GM21367 (cell line): ENCODE measurements at regions not wholly inside any gene's neighbourhood (a gene's known extent, or its start where the extent isn't known, plus 50 kb on each side); places are given as distances from the start of the nearest gene placed in this dataset.

ENCODE experiments used
- ATAC-seq: cut with Tn5 transposase; IDR thresholded peaks from one replicate; pipeline ENCODE4 v1.9.1; 2021; ENCODE audit not compliant: unreplicated experiment

- no peak for ATAC-seq
These were observed 643.6 kb downstream of the ACTL7B start for GRCh38 chr9:108212184-108212583.

- ATAC-seq = no peak
These were observed 644.3 kb downstream of the ACTL7B start for GRCh38 chr9:108211411-108211955.

DNA sequence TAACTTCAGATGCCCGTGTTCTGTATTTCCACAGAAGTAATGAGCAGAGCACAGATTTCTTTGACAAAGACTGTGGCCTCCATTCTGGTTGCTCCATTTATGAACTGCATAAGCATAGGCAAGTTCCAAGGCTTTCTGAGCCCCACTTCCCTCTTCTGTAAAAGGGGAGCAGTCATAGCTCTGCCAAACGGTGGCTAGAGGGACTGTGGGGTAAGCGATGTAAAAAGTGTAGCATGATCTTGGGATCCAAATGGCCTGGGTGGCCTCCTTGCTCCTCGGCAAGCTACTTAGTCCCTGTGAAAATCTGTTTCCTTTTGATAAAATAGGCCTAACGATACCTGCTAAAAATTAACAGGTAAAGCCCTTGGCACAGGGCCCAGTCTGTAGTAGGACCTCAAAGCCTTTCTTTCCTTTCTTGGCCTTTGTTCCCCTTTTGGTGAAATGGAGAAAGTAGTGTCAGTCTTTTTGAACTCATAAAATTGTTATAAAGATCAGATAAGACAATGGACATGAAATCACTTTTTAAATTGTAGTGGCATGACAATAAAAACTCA, 646.6 kb downstream of the ACTL7B start:
- ATAC-seq = no peak

DNA sequence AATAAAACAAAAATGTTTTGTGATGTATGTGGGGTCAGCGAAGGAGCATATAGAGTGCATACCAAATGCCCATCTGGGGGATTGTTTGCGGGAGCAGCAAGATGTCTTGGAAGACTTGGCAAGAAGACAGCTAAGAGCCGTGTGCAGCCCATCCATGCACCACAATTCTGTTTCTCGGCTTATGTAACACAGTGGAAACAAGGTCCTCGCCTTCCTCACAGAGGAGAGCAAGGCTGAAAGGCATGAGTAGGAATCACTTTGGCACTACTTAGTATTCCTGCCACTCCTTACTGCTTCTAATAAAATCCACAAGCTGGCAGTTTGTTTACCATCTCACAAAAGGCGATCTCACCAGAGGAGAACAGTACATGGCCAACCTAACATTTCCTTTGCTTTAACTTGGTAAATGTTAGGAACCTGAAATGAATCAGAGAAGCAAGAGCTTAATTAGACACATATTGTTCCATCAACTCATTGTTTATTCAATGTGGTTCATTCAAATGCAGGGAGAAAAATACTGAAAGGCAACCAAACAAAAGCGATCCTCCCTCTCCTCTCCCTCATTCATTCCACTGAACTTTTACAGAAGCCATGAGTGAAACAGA, 648.1 kb downstream of the ACTL7B start:
- ATAC-seq = no peak

- ATAC-seq = no peak
These were observed 650.5 kb downstream of the ACTL7B start for GRCh38 chr9:108205276-108205675.

DNA sequence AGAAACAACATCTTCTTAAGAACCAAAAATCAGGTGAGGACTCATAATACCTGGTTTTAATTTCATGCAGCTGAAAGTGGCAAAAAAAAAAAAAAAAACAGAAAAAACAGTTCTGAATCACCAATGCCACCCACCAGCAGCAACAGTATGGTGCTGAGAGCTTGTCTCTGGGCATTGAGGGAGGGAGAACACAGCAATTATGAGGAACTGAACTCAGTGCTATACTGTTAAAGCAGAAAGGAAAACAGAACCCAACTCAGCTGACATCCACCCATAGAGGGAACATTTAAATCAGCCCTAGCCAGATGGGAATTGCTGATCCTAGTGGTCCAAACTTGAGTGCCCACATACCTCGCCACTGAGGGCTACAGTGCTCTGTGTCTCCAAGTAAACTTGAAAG, 657.9 kb downstream of the ACTL7B start:
- no peak for ATAC-seq

DNA sequence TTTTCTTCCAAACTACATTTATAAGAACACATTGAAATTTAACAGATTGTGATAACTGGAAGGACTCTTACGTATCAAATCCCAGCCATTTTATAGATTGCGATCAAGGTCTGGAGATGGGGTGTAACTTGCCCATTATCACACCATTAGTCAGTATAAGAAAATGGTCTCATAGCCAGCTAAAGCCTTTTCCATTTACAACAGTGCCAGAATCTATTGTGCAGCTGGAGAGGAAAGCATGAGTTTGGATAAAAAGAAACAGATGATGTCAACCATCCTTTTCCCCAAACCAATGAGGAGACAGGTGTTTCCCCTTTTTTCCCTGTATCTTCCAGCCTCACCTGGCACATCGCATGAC, 658.8 kb downstream of the ACTL7B start:
- ATAC-seq = no peak

DNA sequence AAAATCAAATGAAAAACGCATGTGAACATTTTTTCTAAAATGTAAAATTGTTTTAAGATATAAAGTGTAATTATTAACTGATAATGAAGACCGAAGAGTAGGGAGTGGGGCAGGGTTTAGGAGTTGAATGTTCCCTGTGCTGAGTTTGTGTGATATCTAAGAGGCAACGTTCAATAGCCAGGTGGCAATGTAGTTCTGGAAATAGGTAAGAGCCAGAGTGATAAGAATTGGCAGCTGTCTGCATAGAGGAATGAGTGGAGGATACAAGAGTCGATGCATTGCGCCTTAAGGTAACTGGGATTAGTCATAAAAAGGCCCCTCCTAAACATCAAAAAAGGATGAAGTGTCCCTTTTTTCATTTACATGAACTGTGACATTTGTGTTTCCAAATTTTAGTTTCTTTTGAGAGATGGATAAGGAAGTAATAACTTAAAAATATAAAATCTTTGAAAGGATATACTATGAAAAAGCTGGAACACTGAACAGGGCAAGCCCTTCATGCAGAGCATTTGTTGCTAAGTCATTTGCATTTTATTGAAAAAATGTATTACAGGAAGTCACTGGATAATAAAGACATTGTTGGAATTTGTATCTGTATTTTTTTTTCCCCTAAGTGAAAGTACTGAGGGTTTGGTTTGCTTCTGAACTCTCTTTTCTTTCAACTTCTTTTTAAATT, 659.3 kb downstream of the ACTL7B start:
- no peak for ATAC-seq

- no peak for ATAC-seq
These were observed 661.6 kb downstream of the ACTL7B start for GRCh38 chr9:108194154-108194553.

GRCh38 chr9:108193026-108193710, 662.6 kb downstream of the ACTL7B start:
- ATAC-seq = no peak

DNA sequence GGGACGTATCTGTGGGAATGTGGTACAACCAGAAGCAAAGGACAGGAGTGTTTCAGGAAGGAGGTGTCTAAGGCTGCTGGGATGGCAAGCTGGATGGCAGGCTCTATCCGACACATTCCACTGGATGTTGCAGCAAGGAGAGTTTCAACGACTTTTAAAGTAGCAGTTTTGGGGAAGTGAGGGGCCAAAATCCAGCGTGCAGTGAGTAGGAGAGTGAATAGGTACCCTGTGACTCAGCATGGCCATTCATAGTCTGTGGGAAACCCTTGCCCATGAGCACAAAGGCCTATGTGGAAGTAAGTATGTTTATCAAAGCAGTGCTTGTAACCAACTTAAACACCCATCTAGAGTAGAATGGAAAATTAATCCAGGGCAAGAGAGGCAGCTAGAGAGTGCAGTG, 664.7 kb downstream of the ACTL7B start:
- no peak for ATAC-seq

GRCh38 chr9:108188976-108189375, 666.8 kb downstream of the ACTL7B start:
- ATAC-seq = no peak

- no peak for ATAC-seq
These were observed 667.3 kb downstream of the ACTL7B start for GRCh38 chr9:108188482-108188881.

- ATAC-seq = no peak
These were observed 669.0 kb downstream of the ACTL7B start for GRCh38 chr9:108186642-108187395.

DNA sequence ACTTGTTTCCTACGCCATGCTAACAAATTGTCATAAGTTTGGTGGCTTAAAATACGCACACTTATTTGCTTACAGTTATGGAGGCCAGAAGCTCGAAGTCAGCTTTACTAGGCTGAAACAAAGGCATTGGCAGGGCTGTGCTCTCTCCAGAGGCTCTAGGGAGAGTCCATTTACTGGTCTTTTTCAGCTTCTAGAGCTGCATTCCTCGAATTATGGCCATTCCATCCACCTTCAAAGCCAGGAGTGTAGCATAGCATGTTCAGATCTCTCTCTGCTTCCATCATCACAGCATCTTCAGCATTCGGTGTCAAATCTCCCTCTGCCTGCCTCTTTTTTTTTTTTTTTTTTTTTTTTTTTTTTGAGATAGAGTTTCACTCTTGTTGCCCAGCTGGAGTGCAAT, 670.2 kb downstream of the ACTL7B start:
- ATAC-seq = no peak

DNA sequence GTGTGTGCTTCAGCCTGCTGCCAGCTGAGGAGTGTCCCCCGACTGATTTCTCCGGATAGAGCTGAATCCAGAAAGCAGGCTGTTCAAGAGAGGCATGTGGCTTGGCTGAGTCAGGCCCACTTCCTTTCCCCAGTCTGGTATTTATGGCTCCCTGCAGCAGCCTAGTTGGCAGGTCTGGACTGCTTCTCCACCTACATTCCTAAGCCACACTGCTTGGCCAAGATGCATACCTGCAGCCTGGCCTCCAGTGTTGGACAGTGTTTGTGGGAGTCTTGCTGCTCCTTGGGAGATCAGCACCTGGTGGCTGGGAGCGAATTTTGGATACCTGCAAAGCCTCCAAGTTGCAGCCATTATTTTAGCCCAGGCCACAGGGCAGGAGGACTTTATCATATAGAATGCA, 670.8 kb downstream of the ACTL7B start:
- no peak for ATAC-seq

DNA sequence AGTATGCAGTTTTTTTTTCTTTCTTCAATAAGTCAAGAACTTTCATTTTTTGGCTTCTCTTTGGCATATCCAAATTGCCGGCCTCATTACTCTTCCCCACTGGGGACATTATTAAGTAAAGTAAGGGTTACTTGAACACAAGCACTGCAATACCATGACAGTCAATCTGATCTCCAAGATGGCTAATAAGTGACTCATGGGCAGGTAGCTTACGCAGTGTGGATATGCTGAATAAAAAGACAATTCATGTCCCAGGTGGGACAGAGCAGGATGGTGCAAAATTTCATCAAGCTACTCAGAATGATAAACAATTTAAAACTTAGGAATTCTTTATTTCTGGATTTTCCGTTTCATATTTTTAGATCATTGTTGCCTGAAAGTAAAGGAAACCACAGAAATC, 671.8 kb downstream of the ACTL7B start:
- no peak for ATAC-seq

DNA sequence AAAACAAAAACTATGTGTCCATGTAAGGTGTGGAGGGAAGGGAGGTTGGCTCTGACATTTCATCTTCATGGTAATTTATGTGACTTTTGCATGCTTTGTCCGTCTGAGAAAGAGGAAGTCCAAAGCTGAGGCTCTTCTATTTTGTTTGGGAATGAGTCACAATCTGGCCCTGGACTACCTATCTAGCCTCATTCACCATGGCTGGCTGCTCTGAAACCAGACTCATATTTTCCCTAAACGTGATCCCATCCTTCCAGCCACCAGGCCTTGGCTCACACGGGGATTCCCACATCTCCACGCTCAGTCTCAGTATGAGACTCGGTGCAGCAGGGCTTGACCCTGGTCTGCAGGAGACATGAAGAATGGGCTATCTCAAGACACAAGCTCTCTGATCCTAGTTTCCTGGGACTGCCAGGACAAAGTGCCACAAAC, 672.8 kb downstream of the ACTL7B start:
- peak; percentile 82 for ATAC-seq

DNA sequence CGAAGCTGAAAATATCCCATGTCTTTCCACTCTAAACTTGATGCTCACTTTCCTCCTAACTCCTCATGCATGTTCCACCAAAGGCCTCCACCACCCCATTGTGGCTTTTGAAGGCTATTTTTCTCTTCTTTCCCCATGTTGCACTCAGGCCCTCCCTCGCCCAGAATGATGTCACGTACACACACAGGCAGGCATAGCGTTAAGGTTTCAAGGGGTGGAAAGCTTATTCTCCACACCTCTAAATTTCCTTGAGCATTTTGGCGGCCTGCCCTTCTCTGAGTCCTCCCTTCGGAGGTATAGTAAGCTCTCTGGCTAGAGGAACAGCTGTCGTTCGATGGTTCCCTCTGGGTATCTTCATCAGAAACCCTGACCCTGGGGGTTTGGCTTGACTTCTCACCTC, 673.5 kb downstream of the ACTL7B start:
- ATAC-seq = no peak

GRCh38 chr9:108181441-108181840, 674.3 kb downstream of the ACTL7B start:
- ATAC-seq = no peak

DNA sequence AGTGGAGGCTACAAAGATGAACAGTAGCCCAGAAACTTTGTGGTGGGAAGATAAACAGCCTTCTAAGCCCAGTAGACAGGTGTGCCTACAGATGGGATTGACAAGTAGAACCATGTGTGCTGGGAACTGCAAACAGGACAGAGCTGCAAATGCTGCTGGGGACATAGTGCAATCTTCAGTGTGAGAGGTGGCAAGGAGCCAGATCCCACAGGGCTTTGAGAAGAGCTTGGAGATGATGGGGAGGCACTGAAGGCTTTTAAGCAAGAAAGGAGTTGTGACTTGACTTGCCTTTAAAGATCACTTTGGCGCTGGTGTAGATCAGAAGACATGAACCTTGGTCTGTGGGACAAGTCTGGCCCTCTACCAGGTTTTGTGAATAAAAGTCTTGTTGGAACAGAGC, 675.2 kb downstream of the ACTL7B start:
- no peak for ATAC-seq
